RWPE2 (cell line): ENCODE measurements at regions not wholly inside any gene's neighbourhood (a gene's known extent, or its start where the extent isn't known, plus 50 kb on each side); places are given as distances from the start of the nearest gene placed in this dataset.

ENCODE experiments used
- ATAC-seq: fragments of 200-7000 bp; cut with Tn5 transposase; 3 replicates; pipeline ENCODE4 v1.9.1; 2021; ENCODE audit warnings: low read depth
- DNase-seq: peaks from one replicate; pipeline ENCODE4 v3.0.0-alpha.2; 2020; ENCODE audit warnings: low spot score
- H3K27ac ChIP-seq: fragments of 450-650 bp; 2 replicates; pipeline ENCODE4 v1.5.1; 2017; ENCODE audit warnings: mild to moderate bottlenecking; ENCODE audit not compliant: poor library complexity, severe bottlenecking
- H3K27me3 ChIP-seq: fragments of 250-450 bp; sonication (Bioruptor Pico); 2 replicates; pipeline ENCODE4 v1.5.1; 2021; ENCODE audit warnings: mild to moderate bottlenecking, moderate library complexity; ENCODE audit not compliant: insufficient read depth, poor library complexity, severe bottlenecking
- H3K36me3 ChIP-seq: fragments of 250-450 bp; sonication (Bioruptor Pico); 2 replicates; pipeline ENCODE4 v1.5.1; 2020; ENCODE audit warnings: low read depth, mild to moderate bottlenecking, moderate library complexity
- H3K4me1 ChIP-seq: fragments of 250-450 bp; sonication (Bioruptor Pico); 2 replicates; pipeline ENCODE4 v1.5.1; 2021; ENCODE audit warnings: mild to moderate bottlenecking, moderate library complexity; ENCODE audit not compliant: insufficient read depth, poor library complexity, severe bottlenecking
- H3K4me3 ChIP-seq: fragments of 250-450 bp; sonication (Bioruptor Pico); 2 replicates; pipeline ENCODE4 v1.5.1; 2021; ENCODE audit warnings: mild to moderate bottlenecking, moderate library complexity; ENCODE audit not compliant: severe bottlenecking
- H3K9me3 ChIP-seq: fragments of 250-450 bp; sonication (Bioruptor Pico); 2 replicates; pipeline ENCODE4 v1.5.1; 2021; ENCODE audit warnings: mild to moderate bottlenecking, moderate library complexity; ENCODE audit not compliant: severe bottlenecking
- TF ChIP-seq, protein P1 (sequence below): fragments of 450-650 bp; IDR thresholded peaks from one replicate; pipeline ENCODE4 v1.5.1; 2017; ENCODE audit warnings: mild to moderate bottlenecking, moderate library complexity; ENCODE audit not compliant: poor library complexity, severe bottlenecking

DNA sequence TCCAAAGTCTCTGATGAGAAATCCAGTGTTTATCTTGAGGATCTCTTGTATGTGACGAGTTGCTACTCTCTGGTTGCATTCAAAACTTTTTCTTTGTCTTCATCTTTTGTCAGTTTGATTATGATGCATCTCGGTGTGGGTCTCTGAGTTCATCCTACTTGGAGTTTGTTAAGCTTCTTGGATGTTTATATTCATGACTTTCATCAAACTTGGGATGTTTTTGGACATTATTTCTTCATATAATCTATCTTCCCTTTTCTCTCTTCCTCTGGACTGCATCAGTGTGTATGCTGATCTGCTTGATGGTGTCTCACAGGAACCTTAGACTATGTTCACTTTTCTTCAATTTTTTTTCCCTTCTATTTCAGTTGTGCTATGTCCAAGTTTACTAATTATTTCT lies 320.4 kb downstream of the TLE3 start:
- Histone ChIP-seq H3K36me3 (no peaks in the 10 kb centered on the region), H3K27me3 (peaks cover 31% of the 10 kb centered on the region), H3K27ac (no peak overlapping the region), H3K9me3 (peaks cover 2% of the 10 kb centered on the region), H3K4me1 (no peaks in the 10 kb centered on the region), H3K4me3 (no peak overlapping the region)
- TF ChIP-seq, protein P1, sequence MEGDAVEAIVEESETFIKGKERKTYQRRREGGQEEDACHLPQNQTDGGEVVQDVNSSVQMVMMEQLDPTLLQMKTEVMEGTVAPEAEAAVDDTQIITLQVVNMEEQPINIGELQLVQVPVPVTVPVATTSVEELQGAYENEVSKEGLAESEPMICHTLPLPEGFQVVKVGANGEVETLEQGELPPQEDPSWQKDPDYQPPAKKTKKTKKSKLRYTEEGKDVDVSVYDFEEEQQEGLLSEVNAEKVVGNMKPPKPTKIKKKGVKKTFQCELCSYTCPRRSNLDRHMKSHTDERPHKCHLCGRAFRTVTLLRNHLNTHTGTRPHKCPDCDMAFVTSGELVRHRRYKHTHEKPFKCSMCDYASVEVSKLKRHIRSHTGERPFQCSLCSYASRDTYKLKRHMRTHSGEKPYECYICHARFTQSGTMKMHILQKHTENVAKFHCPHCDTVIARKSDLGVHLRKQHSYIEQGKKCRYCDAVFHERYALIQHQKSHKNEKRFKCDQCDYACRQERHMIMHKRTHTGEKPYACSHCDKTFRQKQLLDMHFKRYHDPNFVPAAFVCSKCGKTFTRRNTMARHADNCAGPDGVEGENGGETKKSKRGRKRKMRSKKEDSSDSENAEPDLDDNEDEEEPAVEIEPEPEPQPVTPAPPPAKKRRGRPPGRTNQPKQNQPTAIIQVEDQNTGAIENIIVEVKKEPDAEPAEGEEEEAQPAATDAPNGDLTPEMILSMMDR, result no peak
- no peak for DNase-seq
- ATAC-seq, result no peak

DNA sequence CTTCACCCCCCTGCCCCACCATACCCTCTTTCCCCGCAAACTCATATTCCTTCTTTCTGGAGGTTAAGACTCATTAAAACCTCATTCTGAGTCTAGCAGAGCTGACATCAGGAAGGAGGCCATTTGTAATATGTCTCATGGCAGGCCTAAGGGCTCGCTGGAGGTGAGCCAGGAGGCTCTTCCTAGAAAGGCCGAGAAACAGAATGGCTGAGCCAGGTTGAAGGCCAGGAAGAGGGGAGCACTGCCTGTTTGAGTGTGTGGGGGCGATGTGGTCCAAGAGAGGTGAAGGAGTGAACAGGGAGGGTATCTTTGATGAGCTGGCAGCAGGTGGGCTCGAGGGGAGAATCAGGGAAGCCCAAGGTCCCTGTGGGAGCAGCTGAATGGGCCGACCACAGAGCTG lies 317.3 kb downstream of the TLE3 start:
- peaks cover 2% of the 10 kb centered on the region for H3K9me3 ChIP-seq
- DNase-seq, result no peak
- H3K4me3 ChIP-seq, result no peak overlapping the region
- H3K27ac ChIP-seq, result no peak overlapping the region
- no peak for ATAC-seq
- H3K27me3 ChIP-seq, result peaks cover 25% of the 10 kb centered on the region
- peaks cover 6% of the 10 kb centered on the region for H3K4me1 ChIP-seq
- TF ChIP-seq, protein P1, result no peak
- H3K36me3 ChIP-seq, result no peaks in the 10 kb centered on the region

DNA sequence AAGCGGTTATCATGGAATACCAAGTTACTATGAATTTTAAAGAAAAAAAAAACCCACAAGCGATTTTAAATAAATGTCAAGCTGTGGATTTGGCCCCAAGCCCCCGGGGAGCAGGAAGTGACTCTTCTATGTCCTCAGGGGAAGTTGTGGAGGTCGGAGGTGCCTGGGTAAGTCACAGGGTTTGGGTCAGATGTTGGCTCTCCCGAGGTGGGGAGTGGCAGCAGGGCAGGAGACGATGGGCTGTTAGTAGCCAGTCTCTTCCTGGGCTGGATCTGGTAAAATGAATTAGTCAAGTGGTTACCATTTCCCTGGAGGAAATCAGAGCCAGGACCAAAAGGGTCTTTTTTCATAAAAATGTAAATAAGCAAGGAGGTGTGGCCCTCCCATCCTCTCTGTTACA lies 316.7 kb downstream of the TLE3 start:
- Histone ChIP-seq H3K4me1 (peaks cover 6% of the 10 kb centered on the region), H3K36me3 (no peaks in the 10 kb centered on the region), H3K4me3 (no peak overlapping the region), H3K9me3 (peaks cover 2% of the 10 kb centered on the region), H3K27me3 (peaks cover 24% of the 10 kb centered on the region), H3K27ac (no peak overlapping the region)
- DNase-seq (no peak), ATAC-seq (no peak)
- TF ChIP-seq, protein P1, result no peak

DNA sequence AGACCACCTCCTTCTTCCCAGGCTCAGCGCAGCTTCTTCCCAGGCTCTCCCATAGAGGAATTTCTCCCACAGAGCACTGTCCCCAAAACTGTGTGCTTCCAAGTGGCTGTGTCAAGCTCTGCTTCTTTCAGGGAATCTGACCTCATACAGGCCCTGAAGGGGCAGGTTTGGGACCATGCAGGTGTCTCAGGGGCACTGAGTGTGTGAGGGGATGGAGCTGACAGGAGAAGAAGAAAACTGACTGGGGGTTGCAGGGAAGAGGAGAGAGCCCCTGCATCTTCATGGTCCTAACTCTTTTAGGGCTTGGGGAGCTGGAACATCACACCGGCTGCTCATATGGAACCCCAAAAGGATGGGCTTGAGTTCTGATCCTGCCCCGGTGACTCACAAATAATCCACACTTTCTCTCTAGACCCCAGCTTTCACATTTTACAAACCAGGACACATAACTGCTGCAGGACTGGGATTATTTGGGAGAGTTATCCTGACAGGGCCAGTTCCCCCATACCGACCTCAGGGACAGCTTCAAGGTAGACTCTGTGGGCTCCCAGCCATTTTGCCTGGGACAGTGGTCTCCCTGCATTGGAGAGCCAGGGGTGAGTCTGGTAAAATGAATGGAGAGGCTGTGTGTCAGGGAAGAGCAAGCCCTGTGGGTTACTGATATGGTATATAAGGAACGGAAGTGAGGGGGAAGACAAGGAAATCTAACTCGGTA lies 316.1 kb downstream of the TLE3 start:
- no peak overlapping the region for H3K27ac ChIP-seq
- H3K4me1 ChIP-seq, result peaks cover 6% of the 10 kb centered on the region
- no peak for ATAC-seq
- DNase-seq, result no peak
- TF ChIP-seq, protein P1, result no peak
- H3K4me3 ChIP-seq, result no peak overlapping the region
- peaks cover 19% of the 10 kb centered on the region for H3K27me3 ChIP-seq
- H3K9me3 ChIP-seq, result no peaks in the 10 kb centered on the region
- H3K36me3 ChIP-seq, result no peaks in the 10 kb centered on the region

DNA sequence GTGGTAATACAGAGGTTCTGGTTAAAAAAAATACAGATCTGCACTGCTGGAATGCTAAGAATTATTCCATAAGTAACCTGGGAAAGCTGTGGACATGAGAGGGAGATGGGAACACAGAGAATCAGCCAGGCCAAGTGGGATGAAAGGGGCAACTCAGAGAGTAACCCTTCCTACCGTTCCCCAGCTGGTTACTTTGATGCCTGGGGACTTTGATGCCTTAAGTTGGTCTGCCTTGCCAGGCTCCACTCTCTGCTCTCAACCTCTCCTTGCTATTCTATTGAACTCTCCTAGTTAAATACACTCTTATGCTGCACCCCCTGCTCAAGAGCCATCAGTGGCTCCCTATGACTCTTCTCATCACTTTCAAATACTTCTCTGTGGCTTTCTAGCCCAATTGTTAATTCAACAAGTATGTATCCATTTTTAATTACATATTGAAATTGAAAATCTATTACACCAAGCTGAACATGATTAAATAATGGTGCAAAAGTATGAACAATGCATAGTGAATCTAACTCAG lies 315.5 kb downstream of the TLE3 start:
- ATAC-seq (no peak), DNase-seq (no peak)
- peaks cover 13% of the 10 kb centered on the region for H3K27me3 ChIP-seq

More for the DNA sequence above, 315.5 kb downstream of the TLE3 start:
- H3K4me3 ChIP-seq, result no peak overlapping the region
- H3K27ac ChIP-seq, result no peak overlapping the region
- H3K4me1 ChIP-seq, result peaks cover 6% of the 10 kb centered on the region
- H3K36me3 ChIP-seq, result no peaks in the 10 kb centered on the region
- H3K9me3 ChIP-seq, result no peaks in the 10 kb centered on the region
- TF ChIP-seq, protein P1, result no peak
